K562 (cell line): ENCODE measurements at regions not wholly inside any gene's neighbourhood (a gene's known extent, or its start where the extent isn't known, plus 50 kb on each side); places are given as distances from the start of the nearest gene placed in this dataset.

Experiments
- HDAC6 ChIP-seq: IDR thresholded peaks from 2 replicates; pipeline ENCODE4 v1.6.1; 2012; ENCODE audit warnings: low read depth, mild to moderate bottlenecking, control low read depth, inconsistent platforms, low read length, moderate library complexity
- HSF4 ChIP-seq: fragments of 250-450 bp; sonication (Bioruptor Pico); IDR thresholded peaks from 2 replicates; pipeline ENCODE4 v2.1.2; 2022; ENCODE audit warnings: mild to moderate bottlenecking, moderate library complexity, borderline replicate concordance
- PHF8 ChIP-seq: fragments of 200-600 bp; sonication (generic); IDR thresholded peaks from 2 replicates; pipeline ENCODE4 v1.6.1; 2012; ENCODE audit warnings: mixed run types, mild to moderate bottlenecking, inconsistent platforms, low read length, moderate library complexity, borderline replicate concordance
- YY1 ChIP-seq, 3 experiments: IDR thresholded peaks; 2 replicates each; pipeline ENCODE4 v1.6.1; 2011; ENCODE audit warnings: low read length in 2 of 3, mild to moderate bottlenecking in 2 of 3, moderate library complexity in 2 of 3, borderline replicate concordance in 1 of 3, control low read depth in 1 of 3, low read depth in 1 of 3; ENCODE audit not compliant: insufficient read depth in 3 of 3, insufficient replicate concordance in 2 of 3, control insufficient read depth in 1 of 3, insufficient read length in 1 of 3; ENCODE audit errors: extremely low read depth in 1 of 3
- ZNF12 ChIP-seq: sonication (generic); formaldehyde crosslinking; IDR thresholded peaks from 2 replicates; pipeline ENCODE4 v1.4.0; 2020; ENCODE audit warnings: mild to moderate bottlenecking, missing genetic modification reagents
- ZNF699 ChIP-seq: fragments of 250-450 bp; sonication (Bioruptor Pico); IDR thresholded peaks from 2 replicates; pipeline ENCODE4 v1.8.0; 2021; ENCODE audit warnings: mild to moderate bottlenecking, moderate library complexity; ENCODE audit not compliant: insufficient replicate concordance
- TF ChIP-seq, protein P1 (sequence below), 2 experiments: fragments of 450-650 bp; formaldehyde crosslinking in 1 of 2; IDR thresholded peaks; 2 replicates each; pipeline versions ENCODE4 v1.4.0 to v1.6.1; 2014 to 2020; ENCODE audit warnings: mild to moderate bottlenecking in 2 of 2, borderline replicate concordance in 1 of 2, low read depth in 1 of 2

DNA sequence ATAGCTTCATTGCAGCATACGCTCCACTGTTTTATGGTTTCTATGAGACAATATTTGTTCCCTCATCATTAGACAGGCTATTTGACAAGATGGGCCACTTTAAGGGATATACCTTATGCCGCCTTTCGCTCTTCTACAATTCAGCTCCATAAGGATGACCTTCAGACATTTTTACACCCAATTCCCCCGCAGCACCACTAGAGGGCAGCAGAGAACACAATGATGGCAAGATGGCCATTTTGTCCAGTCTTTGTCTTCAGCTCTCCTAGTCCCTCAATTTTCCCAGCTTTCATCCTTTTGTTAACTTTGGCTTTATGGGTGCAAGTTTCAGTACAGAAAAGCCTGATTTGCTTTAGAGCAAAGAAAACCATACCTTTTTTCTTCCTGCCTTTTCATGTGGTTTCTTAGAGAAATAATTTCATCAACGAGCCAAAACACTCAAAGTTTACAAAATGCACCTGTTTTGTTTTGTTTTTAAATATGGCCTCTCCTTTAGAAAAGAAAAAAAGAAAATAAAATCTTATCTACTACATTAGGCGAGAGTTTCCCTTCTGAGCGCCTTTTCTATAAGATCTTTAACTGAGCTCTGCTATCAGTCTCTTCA lies 355.3 kb downstream of the TOX3 start (continued):
- TF ChIP-seq, protein P1, sequence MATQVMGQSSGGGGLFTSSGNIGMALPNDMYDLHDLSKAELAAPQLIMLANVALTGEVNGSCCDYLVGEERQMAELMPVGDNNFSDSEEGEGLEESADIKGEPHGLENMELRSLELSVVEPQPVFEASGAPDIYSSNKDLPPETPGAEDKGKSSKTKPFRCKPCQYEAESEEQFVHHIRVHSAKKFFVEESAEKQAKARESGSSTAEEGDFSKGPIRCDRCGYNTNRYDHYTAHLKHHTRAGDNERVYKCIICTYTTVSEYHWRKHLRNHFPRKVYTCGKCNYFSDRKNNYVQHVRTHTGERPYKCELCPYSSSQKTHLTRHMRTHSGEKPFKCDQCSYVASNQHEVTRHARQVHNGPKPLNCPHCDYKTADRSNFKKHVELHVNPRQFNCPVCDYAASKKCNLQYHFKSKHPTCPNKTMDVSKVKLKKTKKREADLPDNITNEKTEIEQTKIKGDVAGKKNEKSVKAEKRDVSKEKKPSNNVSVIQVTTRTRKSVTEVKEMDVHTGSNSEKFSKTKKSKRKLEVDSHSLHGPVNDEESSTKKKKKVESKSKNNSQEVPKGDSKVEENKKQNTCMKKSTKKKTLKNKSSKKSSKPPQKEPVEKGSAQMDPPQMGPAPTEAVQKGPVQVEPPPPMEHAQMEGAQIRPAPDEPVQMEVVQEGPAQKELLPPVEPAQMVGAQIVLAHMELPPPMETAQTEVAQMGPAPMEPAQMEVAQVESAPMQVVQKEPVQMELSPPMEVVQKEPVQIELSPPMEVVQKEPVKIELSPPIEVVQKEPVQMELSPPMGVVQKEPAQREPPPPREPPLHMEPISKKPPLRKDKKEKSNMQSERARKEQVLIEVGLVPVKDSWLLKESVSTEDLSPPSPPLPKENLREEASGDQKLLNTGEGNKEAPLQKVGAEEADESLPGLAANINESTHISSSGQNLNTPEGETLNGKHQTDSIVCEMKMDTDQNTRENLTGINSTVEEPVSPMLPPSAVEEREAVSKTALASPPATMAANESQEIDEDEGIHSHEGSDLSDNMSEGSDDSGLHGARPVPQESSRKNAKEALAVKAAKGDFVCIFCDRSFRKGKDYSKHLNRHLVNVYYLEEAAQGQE (IDR thresholded peaks at IDR 0.05; ENCODE audit: borderline replicate concordance): peak; percentile 49; the same call in 1 of the 2 replicates
- TF ChIP-seq, protein P1 (CRISPR knock-in tag; IDR thresholded peaks at IDR 0.05; ENCODE audit: low read depth): no peak
- TF ChIP-seq YY1 (IDR thresholded peaks at IDR 0.05; ENCODE audit: borderline replicate concordance in 1 of 3, control insufficient read depth in 1 of 3, extremely low read depth in 1 of 3, insufficient read depth in 3 of 3, insufficient read length in 1 of 3, insufficient replicate concordance in 2 of 3, low read depth in 1 of 3, low read length in 2 of 3) (peak in 2 of 3 experiments; percentile 45 to 87), PHF8 (no peak), ZNF699 (no peak), ZNF12 (CRISPR knock-in tag) (no peak), HDAC6 (no peak), HSF4 (CRISPR knock-in tag) (no peak)
- TF ChIP-seq, all 486 proteins: peak for 6
